OCI-LY1 (cell line): ENCODE measurements at regions not wholly inside any gene's neighbourhood (a gene's known extent, or its start where the extent isn't known, plus 50 kb on each side); places are given as distances from the start of the nearest gene placed in this dataset.

ENCODE experiments used
- CTCF ChIP-seq: fragments of 200-600 bp; sonication (generic), shearing (Covaris generic); IDR thresholded peaks from 2 replicates; pipeline ENCODE4 v1.5.1; 2017; ENCODE audit warnings: mild to moderate bottlenecking, antibody characterized with exemption, low read length, moderate library complexity, mixed read lengths
- EZH2 ChIP-seq: fragments of 200-600 bp; sonication (generic), shearing (Covaris generic); IDR thresholded peaks from 2 replicates; pipeline ENCODE4 v1.8.0; 2017; ENCODE audit warnings: borderline replicate concordance, mixed run types, mild to moderate bottlenecking, antibody characterized with exemption, low read length, moderate library complexity, mixed read lengths

GRCh38 chr1:5391725-5392124 is 600.5 kb downstream of the NPHP4 start:
- TF ChIP-seq CTCF (no peak), EZH2 (no peak)
